Loucy (cell line): ENCODE measurements at regions not wholly inside any gene's neighbourhood (a gene's known extent, or its start where the extent isn't known, plus 50 kb on each side); places are given as distances from the start of the nearest gene placed in this dataset.

Experiments used
- H2AFZ ChIP-seq: fragments of 200-600 bp; sonication (generic); 2 replicates; pipeline ENCODE4 v1.6.0; 2016; ENCODE audit warnings: antibody characterized with exemption, mild to moderate bottlenecking, low read length, moderate library complexity
- H3F3A ChIP-seq: fragments of 200-600 bp; 2 replicates; pipeline ENCODE4 v1.6.0; 2016; ENCODE audit warnings: antibody characterized with exemption, low read depth, mild to moderate bottlenecking
- H3K27me3 ChIP-seq: fragments of 200-600 bp; sonication (generic); 2 replicates; pipeline ENCODE4 v1.6.1; 2014; ENCODE audit warnings: low read length, mild to moderate bottlenecking; ENCODE audit not compliant: insufficient read depth, poor library complexity, severe bottlenecking
- H3K36me3 ChIP-seq: fragments of 200-600 bp; sonication (generic); 2 replicates; pipeline ENCODE4 v1.6.1; 2016; ENCODE audit warnings: low read length; ENCODE audit not compliant: insufficient read depth
- H3K4me1 ChIP-seq: fragments of 200-600 bp; sonication (generic); 2 replicates; pipeline ENCODE4 v1.5.1; 2014; ENCODE audit warnings: low read length, mild to moderate bottlenecking; ENCODE audit not compliant: insufficient read depth, poor library complexity, severe bottlenecking
- H3K4me2 ChIP-seq: fragments of 200-600 bp; sonication (generic); 2 replicates; pipeline ENCODE4 v1.6.0; 2014; ENCODE audit warnings: antibody characterized with exemption, low read length, low read depth, mild to moderate bottlenecking; ENCODE audit not compliant: poor library complexity, severe bottlenecking
- H3K4me3 ChIP-seq: fragments of 200-600 bp; sonication (generic); 2 replicates; pipeline ENCODE4 v1.5.1; 2014; ENCODE audit warnings: low read length, mild to moderate bottlenecking, mixed read lengths; ENCODE audit not compliant: poor library complexity, severe bottlenecking
- H3K79me2 ChIP-seq: fragments of 200-600 bp; sonication (generic); 2 replicates; pipeline ENCODE4 v1.6.1; 2014; ENCODE audit warnings: low read length; ENCODE audit not compliant: insufficient read depth
- H3K9ac ChIP-seq: fragments of 200-600 bp; sonication (generic); 2 replicates; pipeline ENCODE4 v1.6.0; 2014; ENCODE audit warnings: mild to moderate bottlenecking, low read depth, low read length, moderate library complexity; ENCODE audit not compliant: poor library complexity, severe bottlenecking
- H3K9me2 ChIP-seq: fragments of 200-600 bp; sonication (generic); replicated peaks from 2 replicates; pipeline ENCODE4 v1.6.1; 2016; ENCODE audit warnings: low read depth, low read length, mixed read lengths
- H3K9me3 ChIP-seq: fragments of 200-600 bp; sonication (generic); 2 replicates; pipeline ENCODE4 v1.6.1; 2014; ENCODE audit warnings: mild to moderate bottlenecking, antibody characterized with exemption, low read length, low read depth; ENCODE audit not compliant: insufficient read depth
- H4K20me1 ChIP-seq: fragments of 200-600 bp; sonication (generic); 2 replicates; pipeline ENCODE4 v1.6.0; 2014; ENCODE audit warnings: antibody characterized with exemption, low read length, mild to moderate bottlenecking; ENCODE audit not compliant: insufficient read depth, poor library complexity, severe bottlenecking
- EZH2phosphoT487 ChIP-seq: fragments of 200-600 bp; IDR thresholded peaks from 2 replicates; pipeline ENCODE4 v1.6.1; 2018; ENCODE audit warnings: antibody characterized with exemption, mild to moderate bottlenecking, moderate library complexity, borderline replicate concordance
- TF ChIP-seq, protein P1 (sequence below): fragments of 200-600 bp; sonication (generic); conservative IDR thresholded peaks from 2 replicates; pipeline ENCODE4 v1.5.1; 2014; ENCODE audit warnings: mild to moderate bottlenecking, antibody characterized with exemption, low read length

GRCh38 chr6:69594405-69594804, 202.4 kb downstream of the LMBRD1 start:
- H3K4me1 ChIP-seq = no peaks in the 10 kb centered on the region
- H3K79me2 ChIP-seq = no peaks in the 10 kb centered on the region
- no peaks in the 10 kb centered on the region for H3K27me3 ChIP-seq
- no peaks in the 10 kb centered on the region for H3K9me3 ChIP-seq
- H3K4me3 ChIP-seq = no peak overlapping the region
- no peaks in the 10 kb centered on the region for H3K36me3 ChIP-seq
- no peak overlapping the region for H3K9ac ChIP-seq
- H3F3A ChIP-seq = no peaks in the 10 kb centered on the region
- H3K9me2 ChIP-seq = no peaks in the 10 kb centered on the region
- H3K4me2 ChIP-seq = no peak overlapping the region
- H4K20me1 ChIP-seq = no peaks in the 10 kb centered on the region
- no peak overlapping the region for H2AFZ ChIP-seq
- TF ChIP-seq, protein P1, sequence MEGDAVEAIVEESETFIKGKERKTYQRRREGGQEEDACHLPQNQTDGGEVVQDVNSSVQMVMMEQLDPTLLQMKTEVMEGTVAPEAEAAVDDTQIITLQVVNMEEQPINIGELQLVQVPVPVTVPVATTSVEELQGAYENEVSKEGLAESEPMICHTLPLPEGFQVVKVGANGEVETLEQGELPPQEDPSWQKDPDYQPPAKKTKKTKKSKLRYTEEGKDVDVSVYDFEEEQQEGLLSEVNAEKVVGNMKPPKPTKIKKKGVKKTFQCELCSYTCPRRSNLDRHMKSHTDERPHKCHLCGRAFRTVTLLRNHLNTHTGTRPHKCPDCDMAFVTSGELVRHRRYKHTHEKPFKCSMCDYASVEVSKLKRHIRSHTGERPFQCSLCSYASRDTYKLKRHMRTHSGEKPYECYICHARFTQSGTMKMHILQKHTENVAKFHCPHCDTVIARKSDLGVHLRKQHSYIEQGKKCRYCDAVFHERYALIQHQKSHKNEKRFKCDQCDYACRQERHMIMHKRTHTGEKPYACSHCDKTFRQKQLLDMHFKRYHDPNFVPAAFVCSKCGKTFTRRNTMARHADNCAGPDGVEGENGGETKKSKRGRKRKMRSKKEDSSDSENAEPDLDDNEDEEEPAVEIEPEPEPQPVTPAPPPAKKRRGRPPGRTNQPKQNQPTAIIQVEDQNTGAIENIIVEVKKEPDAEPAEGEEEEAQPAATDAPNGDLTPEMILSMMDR = no peak
- no peak for TF ChIP-seq EZH2phosphoT487

DNA sequence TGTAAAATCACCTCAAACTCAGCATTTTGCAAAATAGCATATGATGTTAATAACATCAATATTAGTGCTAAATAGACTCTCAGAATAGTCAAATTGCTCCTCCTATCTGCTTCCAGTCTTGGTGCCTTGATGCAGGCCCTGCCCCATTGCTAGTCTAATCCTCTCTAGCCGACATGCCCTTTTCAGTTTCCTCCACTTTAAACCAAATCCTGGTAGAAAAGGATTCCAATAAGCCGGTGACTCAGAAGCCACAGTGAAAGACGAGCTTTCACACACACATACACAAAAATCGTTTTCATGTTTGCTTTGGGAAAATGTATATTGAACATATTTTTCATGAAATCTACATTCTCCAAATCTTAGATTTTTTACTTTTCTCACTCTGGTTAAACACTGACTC, 203.1 kb downstream of the LMBRD1 start:
- no peaks in the 10 kb centered on the region for H3K4me1 ChIP-seq
- H3K36me3 ChIP-seq = no peaks in the 10 kb centered on the region
- H3K27me3 ChIP-seq = no peaks in the 10 kb centered on the region
- H3K79me2 ChIP-seq = no peaks in the 10 kb centered on the region
- H3K9me3 ChIP-seq = no peaks in the 10 kb centered on the region
- H3F3A ChIP-seq = no peaks in the 10 kb centered on the region
- no peaks in the 10 kb centered on the region for H4K20me1 ChIP-seq
- no peak for TF ChIP-seq EZH2phosphoT487
- no peak overlapping the region for H3K9ac ChIP-seq
- H3K4me2 ChIP-seq = no peak overlapping the region
- no peak overlapping the region for H3K4me3 ChIP-seq
- no peaks in the 10 kb centered on the region for H3K9me2 ChIP-seq
- no peak overlapping the region for H2AFZ ChIP-seq

DNA sequence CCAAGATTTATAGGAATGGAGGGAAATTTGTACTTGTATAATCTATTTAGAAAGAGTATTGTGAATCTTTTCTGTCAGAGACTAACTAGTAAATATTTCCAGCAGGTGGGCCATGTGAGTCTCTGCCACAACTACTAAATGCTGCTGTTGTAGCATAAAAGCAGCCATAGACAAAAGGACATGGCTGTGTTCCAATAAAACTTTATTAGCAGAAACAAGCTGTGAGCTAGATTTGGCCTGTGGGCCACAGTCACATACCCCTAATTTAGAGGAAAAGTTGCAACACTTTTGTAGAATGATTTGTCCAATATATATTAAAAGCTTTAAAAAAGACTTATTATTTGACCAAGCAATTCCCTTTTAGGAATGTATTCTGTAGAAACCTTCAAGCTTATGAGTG, 207.2 kb downstream of the LMBRD1 start:
- no peaks in the 10 kb centered on the region for H3K9me2 ChIP-seq
- no peaks in the 10 kb centered on the region for H3F3A ChIP-seq
- no peak overlapping the region for H2AFZ ChIP-seq
- TF ChIP-seq EZH2phosphoT487 = no peak
- TF ChIP-seq, protein P1 = no peak
- no peaks in the 10 kb centered on the region for H3K9me3 ChIP-seq
- H3K36me3 ChIP-seq = no peaks in the 10 kb centered on the region
- H3K27me3 ChIP-seq = no peaks in the 10 kb centered on the region
- H4K20me1 ChIP-seq = no peaks in the 10 kb centered on the region
- no peaks in the 10 kb centered on the region for H3K79me2 ChIP-seq
- peaks cover 8% of the 10 kb centered on the region for H3K4me1 ChIP-seq
- no peak overlapping the region for H3K4me2 ChIP-seq
- no peak overlapping the region for H3K9ac ChIP-seq
- no peak overlapping the region for H3K4me3 ChIP-seq

DNA sequence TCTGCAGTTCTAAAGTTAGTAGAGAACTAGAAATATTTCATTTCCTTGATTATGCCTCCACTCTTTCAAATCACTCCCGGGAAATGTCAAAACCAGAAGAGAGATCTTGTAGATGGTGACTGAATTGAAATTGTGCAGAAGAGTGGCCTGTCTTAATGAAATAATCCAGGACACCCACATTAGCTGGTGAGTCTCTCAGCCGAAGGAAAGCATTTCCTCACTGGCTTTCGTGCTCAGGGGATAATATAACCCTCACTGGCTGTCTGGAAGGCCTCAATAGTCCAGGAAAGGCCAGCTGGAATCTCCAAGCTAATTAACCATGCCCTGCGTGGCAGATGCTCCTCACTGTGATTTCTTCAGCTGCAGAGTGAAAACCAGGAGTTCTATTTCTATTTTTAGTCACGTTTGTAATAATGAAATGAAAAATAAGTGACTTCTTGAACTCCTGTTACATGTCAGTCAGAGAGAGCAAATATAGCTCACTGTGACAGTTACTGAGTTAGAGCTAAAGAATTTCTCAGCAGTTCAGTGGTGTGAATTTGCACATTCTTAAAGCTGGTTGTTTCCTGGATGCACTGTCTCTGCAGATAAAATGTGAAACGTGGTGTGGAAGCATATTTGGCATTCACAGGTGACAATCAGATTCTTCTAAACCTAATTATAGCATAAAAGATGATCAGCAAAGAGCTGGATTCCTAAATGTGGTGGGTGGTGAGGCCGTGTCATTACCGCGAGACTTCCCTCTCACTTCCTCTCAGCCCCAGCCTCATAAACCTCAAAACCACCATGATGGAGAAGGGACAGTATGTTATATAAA, 211.7 kb downstream of the LMBRD1 start:
- TF ChIP-seq, protein P1 = no peak
- no peak for TF ChIP-seq EZH2phosphoT487
- H4K20me1 ChIP-seq = no peaks in the 10 kb centered on the region
- peak overlapping the region; percentile 48 for H3K4me2 ChIP-seq

More for the DNA sequence above, 211.7 kb downstream of the LMBRD1 start:
- H3F3A ChIP-seq = no peaks in the 10 kb centered on the region
- H2AFZ ChIP-seq = no peak overlapping the region
- H3K4me1 ChIP-seq = peaks cover 10% of the 10 kb centered on the region
- no peaks in the 10 kb centered on the region for H3K9me3 ChIP-seq
- no peaks in the 10 kb centered on the region for H3K36me3 ChIP-seq
- H3K27me3 ChIP-seq = no peaks in the 10 kb centered on the region
- H3K9ac ChIP-seq = no peak overlapping the region
- no peaks in the 10 kb centered on the region for H3K79me2 ChIP-seq
- peak overlapping the region; percentile 2 for H3K4me3 ChIP-seq
- H3K9me2 ChIP-seq = no peaks in the 10 kb centered on the region
